Mesenchymal stem cell (in vitro differentiated cells and primary cell): ENCODE measurements at regions not wholly inside any gene's neighbourhood (a gene's known extent, or its start where the extent isn't known, plus 50 kb on each side); places are given as distances from the start of the nearest gene placed in this dataset.
A peak's percentile ranks its signal among the peaks of the same experiment; 100 is the strongest.

Experiments used
- DNase-seq: peaks from one replicate; pipeline ENCODE4 v3.0.0-alpha.2; 2013
- H2AFZ ChIP-seq: one replicate; pipeline ENCODE4 v1.6.1; 2013; ENCODE audit warnings: low read depth, mild to moderate bottlenecking, control low read depth, inconsistent platforms, low read length, moderate library complexity
- H2AK5ac ChIP-seq: 2 replicates; pipeline ENCODE4 v1.6.1; 2013; ENCODE audit warnings: low read length, moderate library complexity, mild to moderate bottlenecking, inconsistent platforms; ENCODE audit not compliant: severe bottlenecking
- H2BK120ac ChIP-seq: one replicate; pipeline ENCODE4 v1.6.1; 2013; ENCODE audit warnings: low read depth, mild to moderate bottlenecking, inconsistent platforms, low read length, moderate library complexity
- H2BK12ac ChIP-seq, 2 experiments: one replicate each; pipeline ENCODE4 v1.6.1; 2013; ENCODE audit warnings: inconsistent platforms in 2 of 2, low read length in 2 of 2, mild to moderate bottlenecking in 2 of 2, moderate library complexity in 2 of 2, control low read depth in 1 of 2
- H2BK15ac ChIP-seq: one replicate; pipeline ENCODE4 v1.6.1; 2013; ENCODE audit warnings: mild to moderate bottlenecking, low read depth, inconsistent platforms; ENCODE audit not compliant: poor library complexity, severe bottlenecking
- H2BK5ac ChIP-seq: 2 replicates; pipeline ENCODE4 v1.6.1; 2013; ENCODE audit warnings: low read depth, mild to moderate bottlenecking, low read length, control low read depth, inconsistent platforms; ENCODE audit not compliant: poor library complexity, severe bottlenecking
- H3K14ac ChIP-seq, 2 experiments: one replicate each; pipeline ENCODE4 v1.6.1; 2013; ENCODE audit warnings: inconsistent platforms in 2 of 2, low read length in 2 of 2, control low read depth in 1 of 2, mild to moderate bottlenecking in 1 of 2, moderate library complexity in 1 of 2
- H3K18ac ChIP-seq, 2 experiments: one replicate each; pipeline ENCODE4 v1.6.1; 2013; ENCODE audit warnings: inconsistent platforms in 2 of 2, low read length in 2 of 2, control low read depth in 1 of 2, low read depth in 1 of 2, mild to moderate bottlenecking in 1 of 2
- H3K23ac ChIP-seq, 2 experiments: one replicate each; pipeline ENCODE4 v1.6.1; 2013; ENCODE audit warnings: inconsistent platforms in 2 of 2, low read length in 2 of 2, mild to moderate bottlenecking in 2 of 2, moderate library complexity in 2 of 2, control low read depth in 1 of 2
- H3K27ac ChIP-seq: 2 replicates; pipeline ENCODE4 v1.5.1; 2013; ENCODE audit warnings: mild to moderate bottlenecking, moderate library complexity, low read length, control low read depth, inconsistent platforms; ENCODE audit not compliant: poor library complexity, severe bottlenecking
- H3K27me3 ChIP-seq, 2 experiments: 2 replicates each; pipeline versions ENCODE4 v1.6.1 to v1.7.0; 2013; ENCODE audit warnings: low read length in 2 of 2, mild to moderate bottlenecking in 2 of 2, moderate library complexity in 2 of 2, control low read depth in 1 of 2, inconsistent platforms in 1 of 2; ENCODE audit not compliant: control insufficient read depth in 1 of 2, insufficient read depth in 1 of 2
- H3K36me3 ChIP-seq, 2 experiments: 2 replicates each; pipeline versions ENCODE4 v1.6.1 to v1.7.0; 2013; ENCODE audit warnings: low read length in 2 of 2, control low read depth in 1 of 2, inconsistent platforms in 1 of 2, low read depth in 1 of 2, mild to moderate bottlenecking in 1 of 2; ENCODE audit not compliant: insufficient read depth in 2 of 2, control insufficient read depth in 1 of 2
- H3K4ac ChIP-seq, 2 experiments: one replicate each; pipeline ENCODE4 v1.6.1; 2013; ENCODE audit warnings: inconsistent platforms in 2 of 2, low read length in 2 of 2, mild to moderate bottlenecking in 2 of 2, moderate library complexity in 2 of 2, control low read depth in 1 of 2, low read depth in 1 of 2
- H3K4me1 ChIP-seq: 2 replicates; pipeline ENCODE4 v1.6.1; 2013; ENCODE audit warnings: low read depth, low read length, control low read depth; ENCODE audit not compliant: control insufficient read depth, insufficient read depth
- H3K4me2 ChIP-seq: 2 replicates; pipeline ENCODE4 v1.6.1; 2013; ENCODE audit warnings: low read length, mild to moderate bottlenecking, inconsistent platforms; ENCODE audit not compliant: poor library complexity, severe bottlenecking
- H3K4me3 ChIP-seq, 2 experiments: 2 replicates each; pipeline versions ENCODE4 v1.5.1 to v1.7.0; 2013; ENCODE audit warnings: low read length in 2 of 2, mild to moderate bottlenecking in 2 of 2, control low read depth in 1 of 2, low read depth in 1 of 2; ENCODE audit not compliant: insufficient read depth in 1 of 2
- H3K79me1 ChIP-seq: replicated peaks from 2 replicates; pipeline ENCODE4 v1.6.1; 2013; ENCODE audit warnings: mild to moderate bottlenecking, control low read depth, low read length, inconsistent platforms; ENCODE audit not compliant: poor library complexity, severe bottlenecking
- H3K9ac ChIP-seq: 2 replicates; pipeline ENCODE4 v1.7.0; 2013; ENCODE audit warnings: mild to moderate bottlenecking, low read length, moderate library complexity
- H3K9me3 ChIP-seq: 2 replicates; pipeline ENCODE4 v1.7.0; 2013; ENCODE audit warnings: mild to moderate bottlenecking, low read length; ENCODE audit not compliant: control insufficient read depth
- H4K8ac ChIP-seq: one replicate; pipeline ENCODE4 v1.6.1; 2013; ENCODE audit warnings: inconsistent platforms, mild to moderate bottlenecking, low read length, moderate library complexity
- H4K91ac ChIP-seq: one replicate; pipeline ENCODE4 v1.6.1; 2013; ENCODE audit warnings: mild to moderate bottlenecking, low read length, inconsistent platforms
- WGBS: methylation state at CpG from one replicate; pipeline ENCODE4 v1.1.7; 2013; ENCODE audit warnings: mixed read lengths; 5-methylcytosine and 5-hydroxymethylcytosine counted together

- Histone ChIP-seq H3K36me3 (no peaks in the 10 kb centered on the region), H3K23ac (no peak overlapping the region), H2BK15ac (no peak overlapping the region), H3K18ac (no peak overlapping the region), H3K79me1 (no peaks in the 10 kb centered on the region), H3K14ac (no peak overlapping the region), H2BK120ac (no peak overlapping the region), H3K4me2 (no peak overlapping the region), H3K4me1 (no peaks in the 10 kb centered on the region), H3K9ac (no peak overlapping the region), H2AK5ac (no peak overlapping the region), H4K91ac (no peak overlapping the region), H3K4ac (no peak overlapping the region), H4K8ac (no peak overlapping the region), H3K4me3 (no peak overlapping the region), H2BK12ac (no peak overlapping the region), H3K9me3 (peaks cover 9% of the 10 kb centered on the region), H3K27ac (no peak overlapping the region), H2AFZ (no peak overlapping the region), H3K27me3 (peaks cover 0 to 54% of the 10 kb centered on the region in 2 experiments), H2BK5ac (no peak overlapping the region)
- no peak for DNase-seq
- 95% methylated on average over 5 of the region's 6 CpGs for WGBS
These were observed 160.9 kb downstream of the OAT start for GRCh38 chr10:124257781-124258180.

DNA sequence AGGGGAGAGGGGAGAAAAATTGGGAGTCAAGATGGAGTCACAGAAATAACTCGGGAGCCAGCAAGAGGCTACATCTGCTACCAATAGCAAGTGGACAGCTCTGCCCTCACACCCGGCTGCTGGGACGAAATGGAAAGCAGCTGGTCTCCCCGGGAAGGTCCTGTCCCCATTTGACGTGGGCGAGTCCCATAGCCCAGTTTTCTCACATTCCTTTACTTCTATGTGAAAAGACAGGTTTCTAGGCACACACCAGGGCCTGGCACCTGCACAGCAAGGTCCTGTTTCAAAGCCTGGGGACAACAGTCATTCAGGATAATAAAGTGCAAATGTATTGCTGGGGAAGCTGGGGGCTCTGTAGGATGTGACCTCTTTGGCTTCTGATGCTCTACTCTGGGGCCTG, 162.6 kb downstream of the OAT start:
- WGBS = 69% methylated on average over 6 of the region's 6 CpGs
- Histone ChIP-seq H3K4ac (no peak overlapping the region), H4K91ac (no peak overlapping the region), H2BK120ac (no peak overlapping the region), H3K27ac (no peak overlapping the region), H2BK15ac (no peak overlapping the region), H3K4me1 (no peaks in the 10 kb centered on the region), H3K23ac (no peak overlapping the region), H3K79me1 (no peaks in the 10 kb centered on the region), H3K18ac (no peak overlapping the region), H3K36me3 (no peaks in the 10 kb centered on the region), H3K9ac (no peak overlapping the region), H3K4me3 (no peak overlapping the region), H3K14ac (no peak overlapping the region), H2BK12ac (no peak overlapping the region), H2BK5ac (no peak overlapping the region), H3K9me3 (peaks cover 9% of the 10 kb centered on the region), H2AFZ (no peak overlapping the region), H2AK5ac (no peak overlapping the region), H3K27me3 (peaks cover 0 to 54% of the 10 kb centered on the region in 2 experiments), H4K8ac (no peak overlapping the region), H3K4me2 (no peak overlapping the region)
- no peak for DNase-seq

GRCh38 chr10:124255556-124255955, 162.2 kb upstream of the CHST15 start:
- H3K9ac ChIP-seq = no peak overlapping the region
- no peaks in the 10 kb centered on the region for H3K4me1 ChIP-seq
- no peak overlapping the region for H2BK5ac ChIP-seq
- no peaks in the 10 kb centered on the region for H3K36me3 ChIP-seq
- no peak overlapping the region for H3K18ac ChIP-seq
- no peak overlapping the region for H3K4me3 ChIP-seq
- WGBS = 63% methylated on average over 4 of the region's 5 CpGs
- H2BK120ac ChIP-seq = no peak overlapping the region
- no peak overlapping the region for H2AFZ ChIP-seq
- H2BK15ac ChIP-seq = no peak overlapping the region
- no peak overlapping the region for H3K14ac ChIP-seq
- no peak overlapping the region for H3K27ac ChIP-seq
- peaks cover 9% of the 10 kb centered on the region for H3K9me3 ChIP-seq
- H4K8ac ChIP-seq = no peak overlapping the region
- peaks cover 0 to 55% of the 10 kb centered on the region in 2 experiments for H3K27me3 ChIP-seq
- H2AK5ac ChIP-seq = no peak overlapping the region
- no peak overlapping the region for H3K4ac ChIP-seq
- H4K91ac ChIP-seq = no peak overlapping the region
- H3K4me2 ChIP-seq = no peak overlapping the region
- H3K79me1 ChIP-seq = no peaks in the 10 kb centered on the region
- no peak overlapping the region for H2BK12ac ChIP-seq
- DNase-seq = peak; percentile 9
- H3K23ac ChIP-seq = no peak overlapping the region

DNA sequence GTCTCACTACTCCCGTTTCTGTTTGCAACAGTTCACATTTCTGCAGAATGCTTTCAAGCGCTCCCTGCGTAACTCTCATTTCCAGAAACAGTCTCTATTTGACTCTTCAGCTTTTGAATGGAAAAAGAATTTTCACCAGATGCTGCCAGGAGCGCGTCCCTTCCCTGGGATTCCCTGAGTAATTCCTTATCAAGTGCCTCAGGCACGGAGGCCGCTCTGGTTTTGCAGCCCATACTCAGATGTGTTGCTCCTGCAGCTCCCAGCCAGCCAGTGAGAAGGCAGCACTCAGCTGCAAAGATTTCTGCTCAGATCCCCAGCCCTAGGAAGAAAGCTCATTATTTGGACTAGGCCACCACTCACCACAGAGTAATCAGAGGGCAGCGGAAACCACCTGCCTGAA, 161.1 kb upstream of the CHST15 start:
- Histone ChIP-seq H4K8ac (no peak overlapping the region), H3K9me3 (peaks cover 2% of the 10 kb centered on the region), H3K14ac (no peak overlapping the region), H3K27me3 (peaks cover 0 to 56% of the 10 kb centered on the region in 2 experiments), H2BK15ac (no peak overlapping the region), H3K18ac (no peak overlapping the region), H3K36me3 (no peaks in the 10 kb centered on the region), H2AFZ (no peak overlapping the region), H2AK5ac (no peak overlapping the region), H2BK12ac (no peak overlapping the region), H4K91ac (no peak overlapping the region), H3K79me1 (no peaks in the 10 kb centered on the region), H2BK5ac (no peak overlapping the region), H3K4ac (no peak overlapping the region), H3K23ac (no peak overlapping the region), H3K4me2 (no peak overlapping the region), H3K27ac (no peak overlapping the region), H2BK120ac (no peak overlapping the region), H3K4me1 (no peaks in the 10 kb centered on the region), H3K4me3 (no peak overlapping the region), H3K9ac (no peak overlapping the region)
- WGBS = 70% methylated on average over 8 of the region's 8 CpGs
- DNase-seq = no peak
